PFSK-1 (cell line): ENCODE measurements at regions not wholly inside any gene's neighbourhood (a gene's known extent, or its start where the extent isn't known, plus 50 kb on each side); places are given as distances from the start of the nearest gene placed in this dataset.

Experiments
- FOXP2 ChIP-seq: optimal IDR thresholded peaks from 2 replicates; pipeline ENCODE3; 2011; ENCODE audit warnings: borderline replicate concordance, control low read depth, inconsistent platforms; ENCODE audit not compliant: insufficient read depth; ENCODE audit errors: extremely low read length, extremely low read depth
- POLR2AphosphoS5 ChIP-seq: IDR thresholded peaks from 2 replicates; pipeline ENCODE4 v1.6.1; 2012; ENCODE audit warnings: low read depth, mild to moderate bottlenecking, control low read depth, low read length, moderate library complexity
- SIN3A ChIP-seq: IDR thresholded peaks from 2 replicates; pipeline ENCODE4 v1.6.1; 2012; ENCODE audit warnings: mild to moderate bottlenecking, low read length, moderate library complexity, borderline replicate concordance; ENCODE audit not compliant: insufficient read depth
- TAF1 ChIP-seq: IDR thresholded peaks from 2 replicates; pipeline ENCODE4 v1.6.1; 2012; ENCODE audit warnings: low read length, control low read depth, borderline replicate concordance; ENCODE audit not compliant: insufficient read depth
- TF ChIP-seq, protein P1 (sequence below), 2 experiments: IDR thresholded peaks; 2 replicates each; pipeline versions ENCODE4 v1.6.1 to v1.8.0; 2011 to 2012; ENCODE audit warnings: low read depth in 2 of 2, low read length in 2 of 2, control low read depth in 1 of 2, inconsistent platforms in 1 of 2, mild to moderate bottlenecking in 1 of 2, moderate library complexity in 1 of 2; ENCODE audit not compliant: insufficient read depth in 1 of 2

GRCh38 chr2:226487573-226487972 lies 312.0 kb downstream of the IRS1 start:
- TF ChIP-seq SIN3A (no peak), TAF1 (no peak), FOXP2 (no peak)
- TF ChIP-seq, protein P1, sequence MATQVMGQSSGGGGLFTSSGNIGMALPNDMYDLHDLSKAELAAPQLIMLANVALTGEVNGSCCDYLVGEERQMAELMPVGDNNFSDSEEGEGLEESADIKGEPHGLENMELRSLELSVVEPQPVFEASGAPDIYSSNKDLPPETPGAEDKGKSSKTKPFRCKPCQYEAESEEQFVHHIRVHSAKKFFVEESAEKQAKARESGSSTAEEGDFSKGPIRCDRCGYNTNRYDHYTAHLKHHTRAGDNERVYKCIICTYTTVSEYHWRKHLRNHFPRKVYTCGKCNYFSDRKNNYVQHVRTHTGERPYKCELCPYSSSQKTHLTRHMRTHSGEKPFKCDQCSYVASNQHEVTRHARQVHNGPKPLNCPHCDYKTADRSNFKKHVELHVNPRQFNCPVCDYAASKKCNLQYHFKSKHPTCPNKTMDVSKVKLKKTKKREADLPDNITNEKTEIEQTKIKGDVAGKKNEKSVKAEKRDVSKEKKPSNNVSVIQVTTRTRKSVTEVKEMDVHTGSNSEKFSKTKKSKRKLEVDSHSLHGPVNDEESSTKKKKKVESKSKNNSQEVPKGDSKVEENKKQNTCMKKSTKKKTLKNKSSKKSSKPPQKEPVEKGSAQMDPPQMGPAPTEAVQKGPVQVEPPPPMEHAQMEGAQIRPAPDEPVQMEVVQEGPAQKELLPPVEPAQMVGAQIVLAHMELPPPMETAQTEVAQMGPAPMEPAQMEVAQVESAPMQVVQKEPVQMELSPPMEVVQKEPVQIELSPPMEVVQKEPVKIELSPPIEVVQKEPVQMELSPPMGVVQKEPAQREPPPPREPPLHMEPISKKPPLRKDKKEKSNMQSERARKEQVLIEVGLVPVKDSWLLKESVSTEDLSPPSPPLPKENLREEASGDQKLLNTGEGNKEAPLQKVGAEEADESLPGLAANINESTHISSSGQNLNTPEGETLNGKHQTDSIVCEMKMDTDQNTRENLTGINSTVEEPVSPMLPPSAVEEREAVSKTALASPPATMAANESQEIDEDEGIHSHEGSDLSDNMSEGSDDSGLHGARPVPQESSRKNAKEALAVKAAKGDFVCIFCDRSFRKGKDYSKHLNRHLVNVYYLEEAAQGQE (IDR thresholded peaks at IDR 0.05; ENCODE audit: insufficient read depth in 1 of 2, low read depth in 2 of 2, low read length in 2 of 2), result no peak

DNA sequence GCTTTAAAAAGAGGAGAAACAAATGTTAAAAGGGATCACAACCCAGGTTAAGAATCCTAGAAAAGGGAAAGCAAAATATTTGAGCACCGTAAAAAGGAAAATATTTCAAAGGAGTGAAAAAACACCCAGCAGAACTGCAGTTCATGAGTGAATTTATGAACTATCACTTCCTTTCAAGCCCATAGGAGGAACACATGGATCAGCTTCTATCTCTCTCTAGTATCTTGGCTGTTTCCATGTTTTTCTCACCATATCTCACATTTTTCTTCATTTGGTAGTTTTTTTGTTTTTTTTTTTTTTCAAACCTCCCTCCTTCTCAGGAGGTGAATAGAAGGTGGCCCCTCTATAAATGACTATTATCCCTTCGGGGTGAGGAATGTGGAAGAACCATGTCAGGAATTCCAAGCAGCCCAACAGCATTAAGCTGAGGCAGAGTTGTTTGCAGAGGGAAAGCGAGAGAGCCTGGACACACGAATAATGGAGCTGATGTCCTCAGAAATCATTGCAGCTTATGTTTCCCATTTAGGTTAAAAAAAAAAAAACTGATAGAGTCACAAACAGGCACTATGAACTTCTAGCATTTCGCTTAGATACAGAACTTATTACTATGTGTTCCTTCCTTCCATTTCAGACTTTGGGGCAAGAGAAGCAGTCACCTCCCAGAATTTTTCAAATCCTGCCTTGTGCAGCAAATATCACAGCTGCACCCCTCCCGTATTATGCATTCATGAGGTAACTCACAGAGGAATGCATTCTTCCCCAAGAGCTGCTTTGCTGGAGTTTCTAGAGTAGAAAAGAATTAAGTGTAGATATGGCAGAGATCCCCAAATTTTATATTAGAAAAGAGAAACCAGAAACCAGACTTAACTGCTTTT lies 315.6 kb downstream of the IRS1 start:
- TF ChIP-seq TAF1 (no peak), FOXP2 (no peak)

- TF ChIP-seq, protein P1 (IDR thresholded peaks at IDR 0.05; ENCODE audit: insufficient read depth in 1 of 2, low read depth in 2 of 2, low read length in 2 of 2), result no peak
- TF ChIP-seq SIN3A, result no peak
- TF ChIP-seq TAF1, result no peak
- TF ChIP-seq POLR2AphosphoS5, result no peak
- no peak for TF ChIP-seq FOXP2
Observed at GRCh38 chr2:226483143-226483542, 316.5 kb downstream of the IRS1 start.

- TF ChIP-seq SIN3A, result no peak
- no peak for TF ChIP-seq POLR2AphosphoS5
- TF ChIP-seq FOXP2, result no peak
- TF ChIP-seq, protein P1 (IDR thresholded peaks at IDR 0.05; ENCODE audit: insufficient read depth in 1 of 2, low read depth in 2 of 2, low read length in 2 of 2), result no peak
- no peak for TF ChIP-seq TAF1
Observed at GRCh38 chr2:226478109-226478809, 321.4 kb downstream of the IRS1 start.

DNA sequence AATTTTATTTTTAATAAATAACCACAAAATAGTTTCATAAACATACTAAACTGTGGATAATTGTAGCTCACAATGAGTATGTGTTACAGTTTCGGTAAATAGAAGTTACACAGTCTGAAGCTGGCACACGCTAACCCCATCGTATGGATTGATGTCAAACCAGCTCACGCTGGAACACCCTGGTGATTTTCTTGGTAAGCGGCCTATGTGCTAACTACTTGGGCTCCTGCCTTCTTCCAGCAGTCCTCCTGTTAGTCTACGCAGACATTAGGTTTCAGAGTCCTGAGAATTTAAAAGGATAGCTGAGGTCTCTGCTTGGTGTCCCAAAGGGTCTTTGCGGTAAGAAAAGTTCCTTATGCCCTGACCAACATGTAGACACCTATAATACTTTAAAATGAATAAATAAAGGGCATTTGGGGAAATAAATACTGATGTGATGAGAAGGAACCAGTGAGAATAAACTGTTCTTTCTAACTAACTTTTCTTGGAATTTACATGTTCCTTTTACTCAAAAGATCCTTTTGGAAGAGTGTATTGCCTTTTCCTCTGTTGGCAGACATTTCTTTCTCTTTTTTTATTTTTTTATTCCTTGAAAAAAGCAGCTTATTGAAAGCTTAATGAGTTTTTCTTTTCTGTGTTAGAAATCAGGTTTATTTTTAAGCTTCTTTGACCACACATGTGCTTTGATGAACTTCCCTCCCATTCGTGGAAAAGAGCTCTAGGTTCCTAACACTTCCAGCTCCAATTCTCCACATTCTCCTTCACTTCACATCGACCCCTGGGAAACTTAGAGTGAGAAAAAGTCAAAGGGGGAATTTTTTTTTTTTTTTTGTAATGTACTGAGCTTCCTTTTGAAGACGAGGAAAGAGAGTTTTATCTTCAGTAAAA lies 322.2 kb downstream of the IRS1 start:
- TF ChIP-seq FOXP2 (no peak), POLR2AphosphoS5 (no peak), SIN3A (no peak), TAF1 (no peak)
- TF ChIP-seq, protein P1 (IDR thresholded peaks at IDR 0.05; ENCODE audit: insufficient read depth in 1 of 2, low read depth in 2 of 2, low read length in 2 of 2), result no peak
